Mesenchymal stem cell (in vitro differentiated cells and primary cell): ENCODE measurements at regions not wholly inside any gene's neighbourhood (a gene's known extent, or its start where the extent isn't known, plus 50 kb on each side); places are given as distances from the start of the nearest gene placed in this dataset.

ENCODE experiments used
- DNase-seq: peaks from one replicate; pipeline ENCODE4 v3.0.0-alpha.2; 2013
- H2AFZ ChIP-seq: one replicate; pipeline ENCODE4 v1.6.1; 2013; ENCODE audit warnings: low read depth, mild to moderate bottlenecking, control low read depth, inconsistent platforms, low read length, moderate library complexity
- H2AK5ac ChIP-seq: 2 replicates; pipeline ENCODE4 v1.6.1; 2013; ENCODE audit warnings: low read length, moderate library complexity, mild to moderate bottlenecking, inconsistent platforms; ENCODE audit not compliant: severe bottlenecking
- H2BK120ac ChIP-seq: one replicate; pipeline ENCODE4 v1.6.1; 2013; ENCODE audit warnings: low read depth, mild to moderate bottlenecking, inconsistent platforms, low read length, moderate library complexity
- H2BK12ac ChIP-seq, 2 experiments: one replicate each; pipeline ENCODE4 v1.6.1; 2013; ENCODE audit warnings: inconsistent platforms in 2 of 2, low read length in 2 of 2, mild to moderate bottlenecking in 2 of 2, moderate library complexity in 2 of 2, control low read depth in 1 of 2
- H2BK15ac ChIP-seq: one replicate; pipeline ENCODE4 v1.6.1; 2013; ENCODE audit warnings: mild to moderate bottlenecking, low read depth, inconsistent platforms; ENCODE audit not compliant: poor library complexity, severe bottlenecking
- H2BK5ac ChIP-seq: 2 replicates; pipeline ENCODE4 v1.6.1; 2013; ENCODE audit warnings: low read depth, mild to moderate bottlenecking, low read length, control low read depth, inconsistent platforms; ENCODE audit not compliant: poor library complexity, severe bottlenecking
- H3K14ac ChIP-seq, 2 experiments: one replicate each; pipeline ENCODE4 v1.6.1; 2013; ENCODE audit warnings: inconsistent platforms in 2 of 2, low read length in 2 of 2, control low read depth in 1 of 2, mild to moderate bottlenecking in 1 of 2, moderate library complexity in 1 of 2
- H3K18ac ChIP-seq, 2 experiments: one replicate each; pipeline ENCODE4 v1.6.1; 2013; ENCODE audit warnings: inconsistent platforms in 2 of 2, low read length in 2 of 2, control low read depth in 1 of 2, low read depth in 1 of 2, mild to moderate bottlenecking in 1 of 2
- H3K23ac ChIP-seq, 2 experiments: one replicate each; pipeline ENCODE4 v1.6.1; 2013; ENCODE audit warnings: inconsistent platforms in 2 of 2, low read length in 2 of 2, mild to moderate bottlenecking in 2 of 2, moderate library complexity in 2 of 2, control low read depth in 1 of 2
- H3K27ac ChIP-seq: 2 replicates; pipeline ENCODE4 v1.5.1; 2013; ENCODE audit warnings: mild to moderate bottlenecking, moderate library complexity, low read length, control low read depth, inconsistent platforms; ENCODE audit not compliant: poor library complexity, severe bottlenecking
- H3K27me3 ChIP-seq, 2 experiments: 2 replicates each; pipeline versions ENCODE4 v1.6.1 to v1.7.0; 2013; ENCODE audit warnings: low read length in 2 of 2, mild to moderate bottlenecking in 2 of 2, moderate library complexity in 2 of 2, control low read depth in 1 of 2, inconsistent platforms in 1 of 2; ENCODE audit not compliant: control insufficient read depth in 1 of 2, insufficient read depth in 1 of 2
- H3K36me3 ChIP-seq, 2 experiments: 2 replicates each; pipeline versions ENCODE4 v1.6.1 to v1.7.0; 2013; ENCODE audit warnings: low read length in 2 of 2, control low read depth in 1 of 2, inconsistent platforms in 1 of 2, low read depth in 1 of 2, mild to moderate bottlenecking in 1 of 2; ENCODE audit not compliant: insufficient read depth in 2 of 2, control insufficient read depth in 1 of 2
- H3K4ac ChIP-seq, 2 experiments: one replicate each; pipeline ENCODE4 v1.6.1; 2013; ENCODE audit warnings: inconsistent platforms in 2 of 2, low read length in 2 of 2, mild to moderate bottlenecking in 2 of 2, moderate library complexity in 2 of 2, control low read depth in 1 of 2, low read depth in 1 of 2
- H3K4me1 ChIP-seq: 2 replicates; pipeline ENCODE4 v1.6.1; 2013; ENCODE audit warnings: low read depth, low read length, control low read depth; ENCODE audit not compliant: control insufficient read depth, insufficient read depth
- H3K4me2 ChIP-seq: 2 replicates; pipeline ENCODE4 v1.6.1; 2013; ENCODE audit warnings: low read length, mild to moderate bottlenecking, inconsistent platforms; ENCODE audit not compliant: poor library complexity, severe bottlenecking
- H3K4me3 ChIP-seq, 2 experiments: 2 replicates each; pipeline versions ENCODE4 v1.5.1 to v1.7.0; 2013; ENCODE audit warnings: low read length in 2 of 2, mild to moderate bottlenecking in 2 of 2, control low read depth in 1 of 2, low read depth in 1 of 2; ENCODE audit not compliant: insufficient read depth in 1 of 2
- H3K79me1 ChIP-seq: replicated peaks from 2 replicates; pipeline ENCODE4 v1.6.1; 2013; ENCODE audit warnings: mild to moderate bottlenecking, control low read depth, low read length, inconsistent platforms; ENCODE audit not compliant: poor library complexity, severe bottlenecking
- H3K9ac ChIP-seq: 2 replicates; pipeline ENCODE4 v1.7.0; 2013; ENCODE audit warnings: mild to moderate bottlenecking, low read length, moderate library complexity
- H3K9me3 ChIP-seq: 2 replicates; pipeline ENCODE4 v1.7.0; 2013; ENCODE audit warnings: mild to moderate bottlenecking, low read length; ENCODE audit not compliant: control insufficient read depth
- H4K8ac ChIP-seq: one replicate; pipeline ENCODE4 v1.6.1; 2013; ENCODE audit warnings: inconsistent platforms, mild to moderate bottlenecking, low read length, moderate library complexity
- H4K91ac ChIP-seq: one replicate; pipeline ENCODE4 v1.6.1; 2013; ENCODE audit warnings: mild to moderate bottlenecking, low read length, inconsistent platforms
- WGBS: methylation state at CpG from one replicate; pipeline ENCODE4 v1.1.7; 2013; ENCODE audit warnings: mixed read lengths; 5-methylcytosine and 5-hydroxymethylcytosine counted together

DNA sequence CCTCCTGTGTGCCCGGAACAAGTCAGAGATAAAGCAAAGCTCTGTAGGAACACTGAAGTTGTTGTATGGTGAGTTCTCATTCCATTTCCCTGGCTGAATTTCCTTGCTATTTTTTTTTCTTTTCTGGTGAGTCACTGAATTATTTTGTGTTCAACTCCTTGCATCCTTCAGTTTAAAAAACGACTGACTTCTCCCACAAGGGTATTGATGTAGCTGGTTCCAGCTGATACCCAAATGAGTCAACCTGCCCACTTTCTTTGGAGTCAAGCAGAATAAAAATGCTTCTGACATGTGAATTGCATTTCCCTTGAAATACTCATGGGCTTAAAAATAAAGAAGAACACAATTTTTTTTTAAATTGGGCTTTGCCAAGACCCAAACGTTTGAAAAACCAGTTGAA, 85.5 kb downstream of the SHOX start:
- Histone ChIP-seq H3K23ac (no peak overlapping the region), H3K9me3 (peaks cover 25% of the 10 kb centered on the region), H2BK15ac (no peak overlapping the region), H2BK5ac (no peak overlapping the region), H4K8ac (no peak overlapping the region), H3K18ac (no peak overlapping the region), H3K4ac (no peak overlapping the region), H3K79me1 (no peaks in the 10 kb centered on the region), H2AFZ (no peak overlapping the region), H3K27ac (no peak overlapping the region), H3K14ac (no peak overlapping the region), H3K9ac (no peak overlapping the region), H3K4me3 (no peak overlapping the region), H3K4me2 (no peak overlapping the region), H2AK5ac (no peak overlapping the region), H2BK120ac (no peak overlapping the region), H3K36me3 (no peaks in the 10 kb centered on the region), H2BK12ac (no peak overlapping the region), H3K4me1 (no peaks in the 10 kb centered on the region), H4K91ac (no peak overlapping the region), H3K27me3 (no peaks in the 10 kb centered on the region)
- no peak for DNase-seq
- WGBS = 68% methylated on average over 3 of the region's 3 CpGs

DNA sequence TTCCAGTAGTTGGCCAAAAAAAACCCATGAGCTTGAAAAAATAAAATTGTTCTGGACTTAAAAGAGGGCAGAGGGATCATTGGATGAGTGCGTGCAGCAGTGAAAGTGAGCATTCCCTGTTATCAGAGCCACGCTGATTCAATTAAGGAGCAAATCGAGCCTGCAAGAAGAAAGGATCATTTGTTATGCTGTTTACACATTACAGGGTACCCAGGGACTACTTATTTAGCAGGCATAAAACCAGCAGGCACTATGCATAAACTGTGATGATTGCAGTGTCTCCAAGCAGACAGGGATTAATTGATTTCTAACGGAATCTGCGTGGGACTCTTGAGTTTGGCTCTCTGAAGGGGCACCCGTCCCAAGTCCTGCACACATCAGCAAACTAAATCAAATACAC, 83.5 kb downstream of the SHOX start:
- Histone ChIP-seq H3K4me1 (no peaks in the 10 kb centered on the region), H2AK5ac (no peak overlapping the region), H2BK120ac (no peak overlapping the region), H3K18ac (no peak overlapping the region), H3K4ac (no peak overlapping the region), H3K4me2 (no peak overlapping the region), H2AFZ (no peak overlapping the region), H2BK15ac (no peak overlapping the region), H3K79me1 (no peaks in the 10 kb centered on the region), H2BK5ac (no peak overlapping the region), H3K4me3 (no peak overlapping the region), H3K14ac (no peak overlapping the region), H3K9me3 (peaks cover 16% of the 10 kb centered on the region), H3K27ac (no peak overlapping the region), H3K27me3 (no peaks in the 10 kb centered on the region), H4K91ac (no peak overlapping the region), H3K23ac (no peak overlapping the region), H3K9ac (no peak overlapping the region), H3K36me3 (no peaks in the 10 kb centered on the region), H2BK12ac (no peak overlapping the region), H4K8ac (no peak overlapping the region)
- no peak for DNase-seq
- WGBS = 64% methylated on average over 5 of the region's 6 CpGs
